ENCODE measurements at regions not wholly inside any gene's neighbourhood (a gene's known extent, or its start where the extent isn't known, plus 50 kb on each side); places are given as distances from the start of the nearest gene placed in this dataset.

DNA sequence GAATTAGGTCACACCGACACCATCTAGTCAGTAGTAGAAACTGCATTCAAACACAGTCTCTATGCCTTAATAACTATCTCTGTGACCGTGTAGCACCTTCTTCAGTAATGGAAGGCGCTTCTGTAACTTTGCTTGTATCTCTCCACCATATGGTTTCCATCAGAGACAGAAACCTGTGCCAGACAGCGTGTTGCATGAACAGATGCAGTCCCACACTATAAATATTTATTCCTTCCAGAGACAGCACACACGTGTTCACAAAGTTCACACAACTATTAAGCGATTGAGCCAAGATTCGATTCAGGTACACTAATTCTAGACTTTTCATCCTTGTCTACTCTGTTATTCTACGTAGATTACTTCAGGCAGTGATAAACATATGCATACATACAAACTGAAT is 873.9 kb upstream of the MBL2 start:
- no peak overlapping the region for H3K4me3 Mint-ChIP-seq
- no peaks in the 10 kb centered on the region for H3K4me1 Mint-ChIP-seq
- ATAC-seq (ENCODE audit: low read depth): no peak
- intact Hi-C loops (cut with micrococcal nuclease): no loop called here
- ChIA-PET CTCF (no interaction called here), POLR2A (no interaction called here)
- TF ChIP-seq, protein P1, sequence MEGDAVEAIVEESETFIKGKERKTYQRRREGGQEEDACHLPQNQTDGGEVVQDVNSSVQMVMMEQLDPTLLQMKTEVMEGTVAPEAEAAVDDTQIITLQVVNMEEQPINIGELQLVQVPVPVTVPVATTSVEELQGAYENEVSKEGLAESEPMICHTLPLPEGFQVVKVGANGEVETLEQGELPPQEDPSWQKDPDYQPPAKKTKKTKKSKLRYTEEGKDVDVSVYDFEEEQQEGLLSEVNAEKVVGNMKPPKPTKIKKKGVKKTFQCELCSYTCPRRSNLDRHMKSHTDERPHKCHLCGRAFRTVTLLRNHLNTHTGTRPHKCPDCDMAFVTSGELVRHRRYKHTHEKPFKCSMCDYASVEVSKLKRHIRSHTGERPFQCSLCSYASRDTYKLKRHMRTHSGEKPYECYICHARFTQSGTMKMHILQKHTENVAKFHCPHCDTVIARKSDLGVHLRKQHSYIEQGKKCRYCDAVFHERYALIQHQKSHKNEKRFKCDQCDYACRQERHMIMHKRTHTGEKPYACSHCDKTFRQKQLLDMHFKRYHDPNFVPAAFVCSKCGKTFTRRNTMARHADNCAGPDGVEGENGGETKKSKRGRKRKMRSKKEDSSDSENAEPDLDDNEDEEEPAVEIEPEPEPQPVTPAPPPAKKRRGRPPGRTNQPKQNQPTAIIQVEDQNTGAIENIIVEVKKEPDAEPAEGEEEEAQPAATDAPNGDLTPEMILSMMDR (IDR thresholded peaks at IDR 0.05): no peak
- H3K36me3 Mint-ChIP-seq (ENCODE audit: low read depth): no peaks in the 10 kb centered on the region
- no peaks in the 10 kb centered on the region for H3K27me3 Mint-ChIP-seq
- no peak for DNase-seq
- H3K27ac Mint-ChIP-seq: no peak overlapping the region
- H3K9me3 Mint-ChIP-seq: peaks cover 7% of the 10 kb centered on the region

DNA sequence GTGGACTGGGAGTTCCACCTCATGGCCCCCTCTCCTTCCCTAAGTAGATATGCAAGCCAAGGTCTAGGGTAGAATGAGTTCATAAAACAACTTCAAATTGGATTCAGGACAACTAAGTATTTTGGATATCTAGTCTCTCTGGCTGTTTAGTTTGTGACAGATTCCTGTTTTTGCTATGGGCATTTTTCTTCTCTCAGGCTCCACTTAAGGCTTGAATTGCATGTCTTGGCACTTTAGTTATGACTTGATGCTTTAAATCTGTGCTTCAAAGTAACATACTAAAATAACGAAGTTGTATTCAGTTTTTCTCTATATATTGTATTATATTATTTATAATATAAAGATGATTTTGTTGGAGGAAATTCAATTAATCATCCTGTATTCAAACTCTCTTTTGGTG is 873.4 kb upstream of the MBL2 start:
- CTCF ChIA-PET: no interaction called here
- Mint-ChIP-seq H3K9me3 (peaks cover 7% of the 10 kb centered on the region), H3K4me1 (no peaks in the 10 kb centered on the region), H3K27me3 (no peaks in the 10 kb centered on the region), H3K27ac (no peak overlapping the region), H3K4me3 (no peak overlapping the region), H3K36me3 (ENCODE audit: low read depth) (no peaks in the 10 kb centered on the region)
- POLR2A ChIA-PET: no interaction called here
- ATAC-seq (ENCODE audit: low read depth) (no peak), DNase-seq (no peak)
- intact Hi-C loops (cut with micrococcal nuclease): no loop called here
- TF ChIP-seq, protein P1 (IDR thresholded peaks at IDR 0.05): no peak

- ChIA-PET CTCF (no interaction called here), POLR2A (no interaction called here)
- Mint-ChIP-seq H3K4me1 (no peaks in the 10 kb centered on the region), H3K27me3 (no peaks in the 10 kb centered on the region), H3K4me3 (no peak overlapping the region), H3K36me3 (ENCODE audit: low read depth) (no peaks in the 10 kb centered on the region), H3K27ac (no peak overlapping the region), H3K9me3 (peaks cover 2% of the 10 kb centered on the region)
- intact Hi-C loops (cut with micrococcal nuclease): no loop called here
- TF ChIP-seq, protein P1 (IDR thresholded peaks at IDR 0.05): no peak
- ATAC-seq (ENCODE audit: low read depth) (no peak), DNase-seq (no peak)
Observed at GRCh38 chr10:53638006-53638405, 865.4 kb upstream of the MBL2 start.

DNA sequence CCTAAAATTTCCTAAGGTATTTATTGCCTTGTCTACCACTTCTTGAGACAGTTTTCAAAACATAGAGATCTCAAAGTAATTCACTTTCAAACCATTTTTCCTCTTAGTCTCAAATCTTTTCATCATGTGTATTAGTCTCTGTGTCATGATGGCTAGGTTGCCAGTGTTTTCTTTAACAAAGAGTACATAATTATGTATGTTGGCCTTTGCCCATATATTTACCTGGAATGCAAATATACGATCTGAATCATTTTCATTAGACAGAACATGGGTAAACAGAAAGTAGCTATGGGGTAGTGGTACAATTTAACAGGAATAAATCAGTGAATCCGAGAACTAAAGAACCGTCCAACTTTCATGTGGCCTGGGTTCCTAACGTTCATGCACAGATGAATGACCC is 852.1 kb upstream of the MBL2 start:
- no peaks in the 10 kb centered on the region for H3K36me3 Mint-ChIP-seq (ENCODE audit: low read depth)
- no peak overlapping the region for H3K27ac Mint-ChIP-seq
- no peaks in the 10 kb centered on the region for H3K27me3 Mint-ChIP-seq

GRCh38 chr10:53622201-53622600 is 849.6 kb upstream of the MBL2 start:
- TF ChIP-seq, protein P1 (IDR thresholded peaks at IDR 0.05): no peak
- DNase-seq (no peak), ATAC-seq (ENCODE audit: low read depth) (no peak)
- no peaks in the 10 kb centered on the region for H3K4me1 Mint-ChIP-seq
- no peak overlapping the region for H3K4me3 Mint-ChIP-seq
- intact Hi-C loops (cut with micrococcal nuclease): no loop called here
- CTCF ChIA-PET: no interaction called here
- no peaks in the 10 kb centered on the region for H3K27me3 Mint-ChIP-seq
- POLR2A ChIA-PET: no interaction called here
- no peak overlapping the region for H3K27ac Mint-ChIP-seq
- H3K9me3 Mint-ChIP-seq: peaks cover 2% of the 10 kb centered on the region
- H3K36me3 Mint-ChIP-seq (ENCODE audit: low read depth): no peaks in the 10 kb centered on the region

More for the DNA sequence above, 852.1 kb upstream of the MBL2 start:
- TF ChIP-seq, protein P1 (IDR thresholded peaks at IDR 0.05): no peak
- no peak for ATAC-seq (ENCODE audit: low read depth)
- intact Hi-C loops (cut with micrococcal nuclease): no loop called here
- no peak overlapping the region for H3K4me3 Mint-ChIP-seq
- CTCF ChIA-PET: no interaction called here
- no peaks in the 10 kb centered on the region for H3K4me1 Mint-ChIP-seq
- H3K9me3 Mint-ChIP-seq: peaks cover 7% of the 10 kb centered on the region
- DNase-seq: no peak
- POLR2A ChIA-PET: no interaction called here

Measured in activated B cell treated with CpG ODN at 0.5 μM for 24 hours (primary cell).